LNCaP clone FGC (cell line): ENCODE measurements at regions not wholly inside any gene's neighbourhood (a gene's known extent, or its start where the extent isn't known, plus 50 kb on each side); places are given as distances from the start of the nearest gene placed in this dataset.

Experiments
- DNase-seq: peaks from one replicate; pipeline ENCODE4 v3.0.0-alpha.2; 2011; ENCODE audit warnings: low read depth
- H3K4me3 ChIP-seq: 2 replicates; pipeline ENCODE4 v1.5.1; 2011; ENCODE audit warnings: mild to moderate bottlenecking, low read depth, low read length, control low read depth
- TF ChIP-seq, protein P1 (sequence below): IDR thresholded peaks from 2 replicates; pipeline ENCODE4 v1.5.1; 2012; ENCODE audit warnings: mild to moderate bottlenecking; ENCODE audit not compliant: control insufficient read depth, insufficient read depth; ENCODE audit errors: extremely low read depth

- DNase-seq, result no peak
- TF ChIP-seq, protein P1, sequence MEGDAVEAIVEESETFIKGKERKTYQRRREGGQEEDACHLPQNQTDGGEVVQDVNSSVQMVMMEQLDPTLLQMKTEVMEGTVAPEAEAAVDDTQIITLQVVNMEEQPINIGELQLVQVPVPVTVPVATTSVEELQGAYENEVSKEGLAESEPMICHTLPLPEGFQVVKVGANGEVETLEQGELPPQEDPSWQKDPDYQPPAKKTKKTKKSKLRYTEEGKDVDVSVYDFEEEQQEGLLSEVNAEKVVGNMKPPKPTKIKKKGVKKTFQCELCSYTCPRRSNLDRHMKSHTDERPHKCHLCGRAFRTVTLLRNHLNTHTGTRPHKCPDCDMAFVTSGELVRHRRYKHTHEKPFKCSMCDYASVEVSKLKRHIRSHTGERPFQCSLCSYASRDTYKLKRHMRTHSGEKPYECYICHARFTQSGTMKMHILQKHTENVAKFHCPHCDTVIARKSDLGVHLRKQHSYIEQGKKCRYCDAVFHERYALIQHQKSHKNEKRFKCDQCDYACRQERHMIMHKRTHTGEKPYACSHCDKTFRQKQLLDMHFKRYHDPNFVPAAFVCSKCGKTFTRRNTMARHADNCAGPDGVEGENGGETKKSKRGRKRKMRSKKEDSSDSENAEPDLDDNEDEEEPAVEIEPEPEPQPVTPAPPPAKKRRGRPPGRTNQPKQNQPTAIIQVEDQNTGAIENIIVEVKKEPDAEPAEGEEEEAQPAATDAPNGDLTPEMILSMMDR, result no peak
- H3K4me3 ChIP-seq, result no peak overlapping the region
Observed at GRCh38 chr20:43843096-43843964, 71.3 kb upstream of the TOX2 start.

- DNase-seq, result no peak
- TF ChIP-seq, protein P1, result no peak
- H3K4me3 ChIP-seq, result no peak overlapping the region
Observed at GRCh38 chr20:43842126-43843020, 72.3 kb upstream of the TOX2 start.

GRCh38 chr20:43840382-43841070, 74.1 kb upstream of the TOX2 start:
- TF ChIP-seq, protein P1, result peak; percentile 17; the same call in 1 of the 2 replicates
- no peak overlapping the region for H3K4me3 ChIP-seq
- no peak for DNase-seq

DNA sequence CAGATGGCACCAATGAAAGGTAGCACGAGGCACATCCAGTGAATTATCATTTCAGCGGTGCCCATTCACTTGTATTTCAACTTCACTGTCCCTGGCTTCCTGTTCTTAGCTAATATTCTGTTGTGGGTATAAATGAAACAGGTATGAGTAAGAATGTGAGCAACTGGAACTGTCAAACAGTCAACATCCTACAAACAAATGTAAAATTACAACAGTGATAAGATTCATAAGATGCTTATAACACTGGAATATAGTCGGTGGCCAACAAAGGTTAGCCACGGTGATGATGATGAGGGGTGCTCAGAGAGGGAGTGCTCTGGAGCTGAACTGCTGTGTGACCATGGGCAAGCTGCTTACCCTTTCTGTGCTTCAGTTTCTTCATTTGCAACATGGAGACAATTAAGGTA, 74.9 kb upstream of the TOX2 start:
- TF ChIP-seq, protein P1, result no peak
- no peak overlapping the region for H3K4me3 ChIP-seq
- DNase-seq, result no peak

DNA sequence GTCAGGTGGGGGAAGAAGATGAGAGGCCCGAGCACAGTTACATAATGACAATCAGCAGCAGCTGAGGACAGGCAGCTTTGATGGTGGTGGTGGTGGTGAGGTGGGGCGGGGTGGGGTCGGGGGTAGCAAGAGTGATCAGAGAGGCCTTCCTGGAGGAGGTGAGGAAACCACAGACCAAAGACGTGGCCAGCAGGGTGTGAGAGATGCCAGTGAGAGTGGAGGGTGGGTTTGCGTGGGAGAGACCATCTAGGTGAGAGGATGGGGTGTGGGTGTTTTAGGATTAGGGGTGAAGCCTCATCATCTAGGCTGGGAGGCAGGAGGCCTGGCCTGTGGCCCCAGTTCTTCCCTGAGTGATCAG, 76.0 kb upstream of the TOX2 start:
- TF ChIP-seq, protein P1, result no peak
- no peak overlapping the region for H3K4me3 ChIP-seq
- DNase-seq, result no peak

- TF ChIP-seq, protein P1, result no peak
- no peak overlapping the region for H3K4me3 ChIP-seq
- no peak for DNase-seq
Observed at GRCh38 chr20:43837856-43838702, 76.6 kb upstream of the TOX2 start.
